Ecto neural progenitor cell (in vitro differentiated cells): ENCODE measurements at regions not wholly inside any gene's neighbourhood (a gene's known extent, or its start where the extent isn't known, plus 50 kb on each side); places are given as distances from the start of the nearest gene placed in this dataset.
"Not testable (repeated sequence)": the region's sequence is repeated elsewhere in the genome, so short reads cannot be mapped to it uniquely, and the experiment has no call there.

ENCODE experiments used
- DNase-seq: peaks from one replicate; pipeline ENCODE4 v3.0.0-alpha.2; 2018; ENCODE audit warnings: low spot score

DNA sequence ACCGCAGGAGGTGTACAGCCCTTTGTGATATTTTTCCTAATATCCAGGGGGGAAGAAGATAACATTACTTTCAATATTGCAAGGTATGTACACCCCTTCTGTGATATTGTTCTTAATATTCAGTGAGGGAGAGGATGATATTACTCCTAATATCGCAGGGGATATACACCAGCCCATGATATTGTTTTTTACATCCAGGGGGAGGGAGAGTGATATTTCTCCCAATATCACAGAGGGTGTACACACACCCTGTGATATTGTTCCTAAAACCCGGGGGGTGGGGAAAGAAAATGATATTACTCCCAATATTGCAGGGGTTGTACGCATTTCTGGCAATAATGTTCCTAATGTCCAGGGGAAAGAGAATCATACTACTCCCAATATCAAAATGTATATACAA, 58.0 kb upstream of the SLC25A48 start:
- no peak for DNase-seq

DNA sequence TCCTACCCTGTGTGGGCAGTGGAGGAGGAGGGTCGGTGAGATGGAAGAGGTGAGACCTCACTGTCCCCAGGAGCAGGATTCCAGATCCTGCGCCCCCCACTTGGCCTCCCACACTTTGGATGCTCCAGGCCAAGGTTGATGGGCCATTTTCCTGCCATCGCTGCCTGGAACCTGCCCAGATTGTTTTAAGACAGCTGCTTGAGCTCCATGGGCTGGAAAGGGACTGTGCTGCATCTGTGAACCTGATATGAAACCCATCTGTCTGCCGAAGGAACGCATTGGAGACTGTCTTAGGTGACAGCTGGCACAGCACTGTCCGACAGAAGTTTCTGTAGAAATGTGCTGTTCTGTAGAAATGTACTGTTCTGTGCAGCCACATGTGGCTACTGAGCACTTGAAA, 72.7 kb upstream of the SLC25A48 start:
- no peak for DNase-seq

DNA sequence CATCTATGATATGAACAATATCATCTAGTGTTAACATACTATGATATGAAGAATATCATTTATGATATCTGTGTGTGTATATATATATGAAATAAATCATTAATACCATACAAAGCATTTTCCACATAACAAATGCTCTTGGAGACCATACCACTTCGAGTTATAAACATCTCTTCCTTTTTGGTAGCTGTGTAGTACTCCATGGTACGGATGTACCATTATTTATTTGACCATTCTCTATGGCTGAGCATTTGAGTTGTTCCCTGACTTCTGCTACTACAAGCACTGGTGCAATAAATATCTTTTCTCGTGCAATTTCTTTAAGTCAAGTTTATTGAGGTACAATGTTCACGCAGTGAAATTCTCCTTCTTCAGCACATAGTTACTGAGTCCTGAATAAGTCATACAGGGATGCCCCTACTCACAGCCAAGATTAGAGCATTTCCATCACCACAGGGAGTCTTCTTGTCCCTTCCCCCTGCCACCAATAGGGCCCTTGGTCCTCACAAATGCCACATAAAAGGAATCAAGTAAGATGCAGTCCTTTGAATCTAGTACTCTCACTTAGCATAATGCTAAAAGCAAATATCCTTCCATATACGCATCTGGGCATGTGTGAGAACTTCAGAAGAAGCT, 75.2 kb upstream of the SLC25A48 start:
- DNase-seq = no peak

DNA sequence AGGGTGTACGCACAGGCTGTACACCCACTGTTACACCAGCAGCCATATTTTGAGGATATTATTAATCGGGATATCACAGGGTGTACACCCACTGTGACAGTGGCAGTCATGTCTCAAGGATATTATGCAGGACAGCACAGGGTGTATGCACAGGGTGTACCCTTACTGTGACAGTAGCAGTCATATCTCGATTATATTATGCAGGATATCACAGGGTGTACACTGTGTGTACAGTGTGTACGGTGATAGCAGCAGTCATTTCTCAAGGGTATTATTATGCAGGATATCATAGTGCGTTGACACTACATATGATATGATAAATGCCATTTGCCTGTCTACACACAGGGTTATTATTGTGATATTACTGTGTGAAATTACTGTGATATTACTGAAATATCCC, 80.5 kb upstream of the SLC25A48 start:
- no peak for DNase-seq

DNA sequence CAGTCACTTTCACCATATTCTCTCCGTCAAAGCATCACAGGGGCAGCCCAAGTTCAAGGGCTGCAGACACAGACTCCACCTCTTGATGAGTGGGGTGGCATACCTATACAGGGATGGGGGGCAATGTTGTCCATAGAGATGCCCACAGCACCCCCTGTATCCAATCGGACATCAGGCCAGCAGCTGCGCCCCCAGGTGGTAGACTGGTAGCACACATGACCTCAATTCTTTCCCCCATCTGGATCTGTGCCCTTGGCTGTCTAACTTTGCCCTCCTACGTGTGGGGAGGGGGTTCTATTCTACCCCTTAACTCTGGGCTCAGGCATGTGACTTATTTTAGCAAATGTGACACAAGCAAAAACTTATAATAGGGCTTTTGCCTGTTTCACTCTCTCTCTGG, 84.0 kb upstream of the SLC25A48 start:
- no peak for DNase-seq

DNA sequence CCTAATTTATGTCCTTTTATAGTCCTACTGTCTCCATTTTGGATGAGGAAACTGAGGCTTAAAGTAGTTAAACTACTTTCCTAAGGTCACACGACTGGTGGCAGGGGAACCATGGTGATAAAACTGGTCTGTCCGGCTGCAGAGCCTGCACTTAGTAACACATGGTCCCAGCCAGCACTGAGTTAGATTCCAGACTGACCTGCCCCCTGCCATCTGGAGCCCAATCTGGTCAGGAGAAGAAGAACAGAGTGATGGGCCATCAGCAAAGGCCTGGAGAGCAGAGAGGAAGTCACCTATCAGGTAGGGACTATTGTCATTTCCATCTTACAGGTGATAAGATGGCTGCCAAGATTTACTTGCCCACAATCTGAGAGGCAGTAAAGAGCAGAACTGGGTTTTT, 86.6 kb upstream of the SLC25A48 start:
- DNase-seq = no peak

DNA sequence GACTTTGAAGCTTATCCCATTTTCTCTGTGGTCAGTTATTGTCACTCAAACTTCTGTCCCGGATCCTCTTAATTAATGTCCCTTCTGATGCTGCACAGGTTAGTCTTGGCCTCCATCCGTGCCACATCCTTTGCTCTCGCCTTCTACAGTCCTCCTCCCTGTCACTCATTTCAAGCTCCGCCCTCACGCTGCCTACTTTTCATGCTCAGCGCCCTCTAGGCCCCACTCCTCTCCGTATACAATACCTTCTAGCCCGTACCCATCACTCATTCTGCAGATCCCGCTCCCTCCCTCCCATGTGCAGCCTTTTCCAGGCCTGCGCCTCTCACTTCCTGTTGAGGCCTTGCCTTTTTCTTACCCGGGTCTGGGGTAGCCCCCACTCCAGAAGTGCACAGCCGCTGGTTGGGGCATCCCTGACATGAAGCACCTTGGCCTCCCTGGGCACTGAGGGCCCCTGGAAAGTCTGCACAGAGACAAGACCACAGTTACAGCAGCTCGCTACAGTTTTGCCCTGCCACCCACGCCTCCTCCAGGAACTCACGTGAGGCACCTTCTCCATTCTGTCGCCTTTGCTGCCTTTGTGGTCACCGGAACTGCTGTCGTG, 88.5 kb upstream of the SLC25A48 start:
- peak; percentile 41 for DNase-seq

DNA sequence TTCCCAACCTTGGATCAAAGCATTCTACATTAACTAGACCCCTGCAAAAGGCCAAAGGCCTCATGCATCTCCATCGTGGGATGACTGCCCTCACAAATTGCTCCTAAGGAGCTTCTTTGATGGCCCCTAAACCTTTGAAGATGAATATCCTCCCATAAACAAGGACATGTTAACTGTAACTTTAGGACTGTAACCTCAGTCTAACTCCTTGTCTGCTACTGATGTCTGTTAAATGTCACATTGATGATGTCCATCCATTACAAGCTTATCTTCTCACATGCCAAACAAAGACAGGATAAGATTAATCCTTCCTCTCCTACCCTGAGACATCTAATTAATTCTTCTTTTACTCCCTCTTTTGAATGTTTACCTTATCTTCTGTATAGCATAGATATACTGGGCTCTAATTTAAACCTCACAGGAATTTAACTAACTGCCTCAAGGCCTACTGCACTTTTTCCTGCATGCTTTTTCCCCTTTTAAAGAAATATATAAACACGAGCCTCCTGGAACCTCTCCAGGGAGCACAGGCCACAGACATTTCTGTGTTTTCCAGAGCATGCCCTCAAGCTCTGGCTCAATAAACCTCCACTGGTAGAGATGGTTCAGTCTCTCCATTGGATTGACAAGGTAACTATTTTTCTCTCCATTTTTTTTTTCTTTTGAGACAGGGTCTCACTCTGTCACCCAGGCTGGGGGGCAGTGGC, 90.6 kb upstream of the SLC25A48 start:
- peak; percentile 15 for DNase-seq

DNA sequence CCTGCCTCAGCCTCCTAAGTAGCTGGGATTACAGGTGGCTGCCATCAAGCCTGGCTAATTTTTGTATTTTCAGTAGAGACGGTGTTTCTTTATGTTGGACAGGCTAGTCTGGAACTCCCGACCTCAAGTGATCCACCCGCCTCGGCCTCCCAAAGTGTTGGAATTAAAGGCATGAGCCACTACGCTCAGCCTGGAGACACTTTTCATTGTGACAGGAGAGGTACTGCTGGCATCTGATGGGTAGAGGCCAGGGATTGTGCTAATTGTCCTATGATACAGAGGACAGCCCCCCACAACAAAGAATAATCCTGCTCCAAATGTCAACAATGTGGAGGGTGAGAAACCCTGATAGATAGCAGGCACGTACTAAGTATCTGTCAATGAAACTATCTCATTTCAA, 91.3 kb upstream of the SLC25A48 start:
- DNase-seq = peak; percentile 19

DNA sequence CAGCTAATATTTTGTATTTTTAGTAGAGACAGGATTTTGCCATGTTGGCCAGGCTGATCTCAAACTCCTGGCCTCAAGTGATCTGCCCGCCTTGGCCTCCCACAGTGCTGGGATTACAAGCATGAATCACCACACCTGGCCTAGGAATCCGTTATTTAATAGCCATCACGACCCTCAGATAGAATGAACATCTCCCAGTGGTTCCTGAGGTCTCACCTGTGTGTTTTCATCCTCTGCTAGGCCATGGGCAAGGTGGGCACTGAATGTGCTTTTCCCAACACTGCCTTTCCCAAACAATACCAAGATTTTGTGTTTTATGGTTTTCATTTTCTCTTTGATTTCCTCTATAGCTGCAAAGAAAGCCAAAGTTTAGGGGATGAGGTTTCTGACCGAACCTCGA, 92.2 kb upstream of the SLC25A48 start:
- peak; percentile 5 for DNase-seq

DNA sequence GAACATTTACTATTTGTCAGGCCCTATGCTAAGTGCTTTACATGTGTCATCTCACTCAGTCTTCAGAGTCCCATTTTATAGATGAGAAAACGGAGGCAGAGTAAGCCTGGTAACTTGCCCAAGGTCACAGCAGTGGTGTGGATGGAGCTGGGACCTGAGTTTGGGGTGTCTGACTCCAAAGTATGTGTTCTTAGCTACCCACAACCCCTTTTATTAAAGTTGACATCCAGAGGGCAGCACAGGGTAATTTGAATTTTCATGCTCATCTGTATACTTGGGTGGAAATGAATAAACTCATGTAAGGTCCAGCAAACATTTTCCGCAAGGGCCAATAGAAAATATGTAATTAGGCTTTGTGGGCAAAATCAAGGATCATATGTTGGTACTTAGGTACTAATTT, 93.4 kb upstream of the SLC25A48 start:
- DNase-seq = peak; percentile 16

DNA sequence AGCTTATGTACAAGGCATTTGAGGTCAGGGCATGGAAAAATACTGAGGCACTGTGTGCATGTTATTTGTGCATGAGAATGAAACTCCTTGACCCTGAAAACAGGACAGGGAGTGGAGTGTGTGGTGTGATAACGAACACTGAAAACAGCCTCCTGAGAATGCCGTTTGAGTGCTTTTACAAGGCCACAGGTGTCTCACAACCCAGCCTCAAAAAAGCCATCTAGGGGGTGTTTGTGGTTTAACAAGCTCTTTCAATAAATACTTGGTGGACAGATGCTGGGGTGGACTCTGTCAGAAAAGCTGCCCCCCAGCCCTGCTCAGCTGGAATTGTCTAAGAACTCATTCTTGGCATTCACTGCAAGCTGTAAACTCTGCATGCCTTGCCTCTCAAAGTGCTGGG, 94.0 kb upstream of the SLC25A48 start:
- peak; percentile 19 for DNase-seq

DNA sequence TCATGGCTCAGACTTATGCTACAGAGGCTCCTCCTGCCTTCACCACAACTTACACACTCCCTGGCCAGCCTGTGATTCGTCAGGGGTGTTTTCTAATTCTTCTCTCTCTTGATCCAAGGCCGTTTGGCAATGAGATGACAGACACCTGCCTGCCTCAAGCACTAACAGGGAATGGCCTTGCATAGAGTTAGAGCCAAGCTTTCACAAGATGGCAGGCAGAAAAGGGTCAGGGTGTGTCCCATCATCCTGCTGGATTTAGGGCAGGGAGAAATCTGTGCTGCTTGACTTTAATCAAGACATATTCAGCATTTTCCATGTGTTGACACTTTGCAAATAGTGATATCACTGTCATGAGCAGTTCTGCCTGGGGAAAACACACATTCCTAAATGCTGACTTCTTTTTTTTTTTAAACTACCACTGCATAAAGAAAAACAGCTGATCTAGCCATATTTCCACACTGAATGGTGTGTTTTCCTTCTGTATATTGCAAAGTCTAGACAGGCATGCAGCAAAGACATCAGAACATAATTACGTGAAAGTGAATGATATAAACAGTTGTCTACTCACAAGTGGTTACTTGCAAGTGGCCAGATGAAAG, 95.0 kb upstream of the SLC25A48 start:
- peak; percentile 8 for DNase-seq

DNA sequence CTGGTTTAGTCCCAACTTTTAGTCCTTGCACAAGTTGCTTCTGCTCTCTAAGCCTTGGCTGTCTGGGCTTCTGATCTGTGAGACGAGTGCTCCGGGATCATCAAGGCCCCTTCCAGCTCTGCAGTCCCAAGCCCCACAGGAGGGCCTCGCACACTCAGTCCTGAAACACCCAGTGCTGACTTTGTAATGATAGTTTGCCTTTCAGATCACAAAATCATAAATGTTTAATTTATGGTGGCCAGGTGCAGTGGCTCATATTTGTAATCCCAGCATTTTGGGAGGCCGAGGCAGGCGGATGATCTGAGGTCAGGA, 95.9 kb upstream of the SLC25A48 start:
- no peak for DNase-seq

DNA sequence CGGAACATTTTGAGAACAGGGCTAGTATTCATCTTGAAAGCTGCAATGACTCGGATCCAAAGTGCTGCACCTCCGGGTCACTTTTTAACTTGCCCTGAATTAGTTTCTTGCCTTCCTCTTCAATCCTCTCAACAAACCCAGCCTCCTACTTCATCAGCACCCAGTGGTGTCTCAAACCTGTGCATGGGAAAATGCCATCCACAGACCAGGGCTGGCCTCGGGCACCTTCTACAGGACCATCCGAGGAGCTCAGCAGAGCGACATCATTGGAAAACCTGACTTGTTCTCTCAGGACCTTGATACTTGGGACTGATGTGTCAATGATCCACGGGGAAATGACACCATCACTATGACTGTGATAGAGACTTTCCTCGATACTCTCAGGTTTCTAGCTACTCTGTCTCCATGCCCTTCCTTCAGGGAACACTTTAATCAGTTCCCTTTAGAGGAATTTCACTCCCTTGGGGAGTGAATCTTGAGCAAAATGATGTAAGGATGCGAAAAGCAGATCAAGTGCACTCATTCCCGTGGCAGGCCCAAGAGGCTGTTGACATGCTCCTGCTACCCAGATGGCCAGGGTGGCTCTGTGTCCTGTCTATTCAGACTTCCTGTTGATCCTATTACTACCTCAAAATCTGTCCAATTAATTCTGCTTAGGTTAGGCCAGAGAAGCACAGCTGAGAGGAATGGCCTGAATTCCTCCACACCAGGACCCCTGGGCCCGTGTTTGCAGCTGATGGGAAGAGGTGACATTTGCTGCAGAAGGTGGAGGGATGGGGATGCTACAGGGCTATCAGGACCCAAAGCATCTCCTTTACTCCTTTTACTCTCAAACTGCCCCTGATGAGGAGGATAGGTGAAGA, 96.5 kb upstream of the SLC25A48 start:
- DNase-seq = no peak

DNA sequence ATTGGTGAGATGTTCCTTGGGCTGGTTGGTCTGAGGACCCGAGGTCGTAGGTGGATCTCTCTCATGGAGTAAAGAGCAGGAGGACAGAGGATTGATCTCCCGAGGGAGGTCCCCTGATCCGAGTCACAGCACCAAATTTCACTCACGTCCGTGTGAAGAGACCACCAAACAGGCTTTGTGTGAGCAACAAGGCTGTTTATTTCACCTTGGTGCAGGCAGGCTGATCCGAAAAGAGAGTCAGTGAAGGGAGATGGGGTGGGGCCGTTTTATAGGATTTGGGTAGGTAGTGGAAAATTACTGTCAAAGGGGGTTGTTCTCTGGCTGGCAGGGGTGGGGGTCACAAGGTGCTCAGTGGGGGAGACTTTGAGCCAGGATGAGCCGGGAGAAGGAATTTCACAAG, 97.5 kb upstream of the SLC25A48 start:
- DNase-seq = not testable (repeated sequence)

DNA sequence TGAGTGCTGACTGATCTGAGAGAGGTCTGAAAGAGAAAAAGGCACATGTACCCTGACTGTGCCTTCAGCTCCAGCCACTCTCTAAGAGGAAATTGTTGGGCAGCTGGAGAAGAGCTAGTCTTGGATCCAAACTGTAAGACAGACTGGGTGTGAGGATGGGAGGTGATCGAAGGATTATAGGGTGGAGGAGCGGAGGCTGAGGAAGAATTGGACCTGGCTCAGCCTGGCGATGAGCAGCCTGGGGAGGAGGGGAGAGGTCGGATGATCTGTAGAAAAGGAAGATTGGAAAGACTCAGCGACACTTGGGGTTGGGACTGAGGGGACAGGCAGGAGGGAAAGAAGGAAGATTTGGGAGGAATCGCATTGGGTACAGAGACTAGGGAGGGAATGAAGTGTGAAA, 98.6 kb upstream of the SLC25A48 start:
- DNase-seq = no peak

DNA sequence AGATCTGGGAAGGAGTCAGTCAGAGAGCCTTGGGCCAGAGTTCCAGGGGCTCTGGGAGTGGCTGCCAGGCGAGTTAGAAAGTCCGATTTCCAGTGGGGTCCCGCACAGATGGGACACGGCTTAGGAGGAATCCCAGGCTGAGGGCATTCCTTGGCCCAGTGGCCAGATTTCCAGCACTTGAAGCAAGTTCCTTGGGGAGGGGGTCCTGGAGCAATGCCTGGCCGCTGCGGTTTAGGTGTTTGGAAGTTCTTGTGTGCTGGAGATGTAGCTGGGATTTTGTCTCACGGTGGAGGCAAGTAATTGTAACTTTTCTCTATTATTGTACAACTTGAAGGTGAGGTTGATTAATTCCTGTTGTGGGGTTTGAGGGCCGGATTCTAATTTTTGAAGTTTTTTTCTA, 99.5 kb upstream of the SLC25A48 start:
- not testable (repeated sequence) for DNase-seq

DNA sequence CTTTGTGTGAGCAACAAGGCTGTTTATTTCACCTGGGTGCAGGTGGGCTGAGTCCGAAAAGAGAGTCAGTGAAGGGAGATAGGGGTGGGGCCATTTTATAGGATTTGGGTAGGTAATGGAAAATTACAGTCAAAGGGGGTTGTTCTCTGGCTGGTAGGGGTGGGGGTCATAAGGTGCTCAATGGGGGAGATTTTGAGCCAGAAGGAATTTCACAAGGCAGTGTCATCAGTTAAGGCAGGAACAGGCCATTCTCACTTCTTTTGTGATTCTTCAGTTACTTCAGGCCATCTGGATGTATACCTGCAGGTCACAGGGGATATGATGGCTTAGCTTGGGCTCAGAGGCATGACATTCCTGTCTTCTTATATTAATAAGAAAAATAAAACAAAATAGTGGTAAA, 103.4 kb upstream of the SLC25A48 start:
- not testable (repeated sequence) for DNase-seq

DNA sequence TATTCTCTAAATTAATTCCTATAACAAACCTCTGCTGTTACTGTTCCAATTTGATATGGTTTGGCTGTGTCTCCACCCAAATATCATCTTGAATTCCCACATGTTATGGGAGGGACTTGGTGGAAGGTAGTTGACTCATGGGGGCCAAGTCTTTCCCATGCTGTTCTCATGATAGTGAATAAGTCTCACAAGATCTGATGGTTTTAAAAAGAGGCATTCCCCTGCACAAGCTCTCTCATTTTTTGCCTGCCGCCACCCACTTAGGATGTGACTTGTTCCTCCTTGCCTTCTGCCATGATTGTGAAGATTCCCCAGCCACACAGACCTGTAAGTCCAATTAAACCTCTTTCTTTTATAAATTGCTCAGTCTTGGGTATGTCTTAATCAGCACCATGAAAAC, 104.3 kb upstream of the SLC25A48 start:
- not testable (repeated sequence) for DNase-seq

DNA sequence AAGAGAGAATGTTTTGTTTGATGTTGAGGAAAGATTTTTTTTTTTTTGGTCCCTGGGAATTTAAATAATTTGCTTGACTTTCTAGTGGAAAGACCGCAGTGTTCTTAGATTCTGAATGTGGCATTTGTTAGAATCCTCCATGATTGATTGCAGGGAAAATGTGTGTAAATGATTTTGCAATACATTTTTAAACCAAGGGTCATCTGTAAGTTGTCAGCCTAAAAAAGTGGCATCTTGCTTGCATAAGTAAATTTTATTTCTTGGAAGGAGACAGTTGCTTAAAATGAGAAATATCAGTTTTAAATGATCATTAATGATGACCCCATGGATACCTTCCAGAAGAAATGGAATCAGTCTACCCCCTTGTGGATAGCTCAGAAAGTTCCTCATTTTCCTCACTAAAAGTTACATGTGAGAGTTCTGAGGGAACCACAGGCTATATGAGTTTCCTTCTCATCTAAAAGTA, 105.1 kb upstream of the SLC25A48 start:
- no peak for DNase-seq

DNA sequence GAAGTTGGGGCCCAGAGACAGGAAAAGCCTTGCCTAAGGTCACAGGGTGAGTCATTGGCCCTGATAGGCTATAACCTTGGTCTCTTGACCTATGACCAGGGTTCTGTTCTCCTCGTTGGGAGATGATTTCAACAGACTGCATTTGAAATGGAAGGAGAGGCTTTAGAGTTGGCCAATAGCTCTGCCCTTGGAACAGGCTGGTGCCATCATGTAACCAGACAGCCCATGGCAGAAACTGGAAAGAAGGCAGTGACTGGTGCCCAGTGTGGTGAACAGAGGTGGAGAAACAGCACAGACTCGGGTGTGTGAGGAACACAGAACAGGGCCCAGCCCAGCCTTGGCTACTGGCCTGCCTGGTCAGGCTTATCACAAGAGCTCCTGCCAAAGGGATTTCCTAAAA, 109.8 kb upstream of the SLC25A48 start:
- no peak for DNase-seq
